NCI-H146 (cell line): ENCODE measurements at regions not wholly inside any gene's neighbourhood (a gene's known extent, or its start where the extent isn't known, plus 50 kb on each side); places are given as distances from the start of the nearest gene placed in this dataset.
"Not testable (repeated sequence)": the region's sequence is repeated elsewhere in the genome, so short reads cannot be mapped to it uniquely, and the experiment has no call there.

Experiments used
- DNase-seq: peaks from one replicate; lab custom pipeline; 2025; lab: John Stamatoyannopoulos, UW

DNA sequence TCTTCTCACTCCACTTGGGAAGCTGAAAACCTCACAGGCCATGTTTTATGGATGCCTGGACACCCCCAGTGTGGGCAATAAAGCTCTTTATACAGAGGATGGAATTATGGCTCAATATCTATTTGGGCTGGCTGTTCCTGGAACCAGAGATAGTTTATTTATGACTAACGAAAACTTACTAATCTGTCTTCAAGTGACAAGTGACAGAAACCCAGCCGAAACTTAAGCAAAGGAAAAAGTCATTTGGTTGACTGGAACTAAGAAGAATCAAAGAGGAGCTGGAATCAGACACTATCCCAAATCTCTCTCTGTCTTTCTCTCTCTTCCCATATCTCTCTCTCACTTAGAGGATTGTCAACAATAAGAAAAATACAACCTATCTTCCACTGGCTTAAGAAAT is 78.3 kb upstream of the CDK6 start:
- DNase-seq = no peak

DNA sequence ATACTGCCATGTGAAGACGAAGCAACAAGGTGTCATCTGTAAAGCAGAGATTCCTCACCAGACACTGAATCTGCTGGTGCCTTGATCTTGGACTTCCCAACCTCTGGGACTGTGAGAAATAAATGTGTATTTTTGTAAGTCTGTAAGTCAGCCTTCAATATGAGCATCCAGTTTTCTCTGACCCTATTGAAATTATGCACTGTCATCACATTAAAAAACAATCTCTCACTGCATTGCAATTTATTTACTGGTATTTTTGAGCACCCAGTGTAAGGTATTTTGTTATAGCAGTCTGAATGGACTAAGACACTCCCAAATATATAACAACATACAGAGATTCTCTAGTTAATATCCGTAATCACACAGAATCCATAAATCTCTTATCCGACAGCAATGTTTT is 77.5 kb upstream of the CDK6 start:
- no peak for DNase-seq

DNA sequence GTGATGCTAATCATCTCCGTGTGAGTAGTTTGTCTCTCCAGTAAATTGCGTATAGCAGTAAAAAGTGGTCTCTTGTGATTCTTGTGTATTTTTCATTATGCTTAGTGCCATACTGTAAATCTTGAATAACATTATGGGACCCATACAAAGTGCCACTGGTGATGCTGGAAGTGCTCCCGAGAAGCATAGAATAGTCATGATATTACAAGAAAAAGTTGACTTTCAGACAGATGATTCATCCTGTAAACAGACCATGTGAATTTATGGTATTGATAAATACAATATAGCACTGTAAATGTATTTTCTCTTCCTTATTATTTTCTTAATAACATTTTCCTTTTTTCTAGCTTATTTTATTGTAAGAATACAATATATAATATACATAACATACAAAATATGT is 74.6 kb upstream of the CDK6 start:
- no peak for DNase-seq

DNA sequence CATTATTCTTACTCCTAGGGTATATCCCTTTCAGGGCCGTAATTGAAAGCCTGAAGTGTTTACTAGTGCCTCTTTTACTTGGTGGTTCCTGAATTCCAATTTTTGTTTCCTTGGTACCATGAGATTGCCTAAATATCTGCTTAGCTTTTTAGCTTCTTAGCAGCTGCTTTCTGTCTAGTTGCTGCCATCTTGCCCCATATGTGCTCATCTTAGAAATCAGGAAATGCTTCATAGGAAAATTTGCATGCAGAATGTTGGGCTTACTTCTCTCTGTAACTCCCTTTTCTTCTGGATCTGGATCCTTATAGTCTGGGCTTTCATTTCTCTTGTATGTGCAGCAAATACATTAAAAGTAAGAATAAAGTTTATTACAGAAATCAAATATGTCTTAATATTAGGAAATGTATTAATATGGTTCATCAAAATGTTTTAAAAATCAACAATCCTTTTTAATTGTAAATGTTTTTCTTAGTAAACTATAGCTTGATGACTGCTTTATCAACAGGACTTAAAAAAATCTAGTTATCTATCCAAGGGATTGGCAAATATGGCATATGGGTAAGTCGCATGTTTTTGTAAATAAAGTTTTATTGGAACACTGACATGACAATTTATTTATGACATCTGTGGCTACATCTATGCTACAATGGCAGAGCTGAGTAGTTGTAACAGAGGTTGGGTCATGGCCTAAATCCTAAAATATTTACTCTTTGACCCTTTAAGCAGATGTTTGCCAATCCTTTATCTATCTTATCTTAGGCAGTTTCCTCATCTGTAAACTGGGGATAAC is 73.5 kb upstream of the CDK6 start:
- DNase-seq = no peak

DNA sequence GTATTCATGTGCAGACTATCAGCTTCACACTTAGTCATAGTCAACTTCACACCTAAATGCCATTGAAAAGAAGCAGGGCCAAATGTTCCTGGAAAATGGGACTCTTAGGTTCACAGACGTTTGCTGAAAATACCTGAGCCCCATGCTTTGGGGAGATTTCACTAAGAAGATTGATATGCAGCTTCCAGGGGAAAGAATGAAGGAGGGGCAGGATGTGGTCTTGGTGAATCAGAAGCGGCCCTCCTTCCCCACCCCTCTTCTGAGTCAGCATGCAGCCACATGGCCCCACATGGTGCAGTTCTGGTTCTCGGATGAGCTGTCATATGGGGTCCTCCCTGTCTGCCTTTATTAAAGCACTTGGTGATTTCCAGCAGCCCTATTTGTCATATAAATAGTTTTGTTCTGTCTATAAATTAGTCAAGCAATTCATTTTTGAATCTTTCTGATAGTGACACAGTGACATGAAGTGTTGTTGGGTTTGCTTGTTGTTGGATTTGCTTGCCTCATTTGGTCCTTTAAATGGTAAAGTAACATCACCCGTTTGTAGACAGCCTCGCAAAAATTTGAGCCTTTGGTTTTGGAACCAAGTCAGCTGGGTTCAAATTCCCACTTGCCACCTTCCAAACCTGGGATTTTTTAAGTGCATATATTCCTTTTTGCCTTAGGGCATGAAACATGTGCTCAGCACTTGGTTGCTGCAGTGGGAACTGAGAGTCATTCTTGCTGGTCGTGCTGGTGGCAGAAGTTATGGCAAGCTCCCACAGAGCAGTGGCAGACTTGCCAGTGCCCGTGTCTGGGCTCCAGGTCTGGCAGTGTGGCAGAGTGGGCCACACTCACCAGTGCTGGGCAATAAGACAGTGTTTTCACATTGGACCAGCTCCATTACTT is 68.1 kb upstream of the CDK6 start:
- no peak for DNase-seq

DNA sequence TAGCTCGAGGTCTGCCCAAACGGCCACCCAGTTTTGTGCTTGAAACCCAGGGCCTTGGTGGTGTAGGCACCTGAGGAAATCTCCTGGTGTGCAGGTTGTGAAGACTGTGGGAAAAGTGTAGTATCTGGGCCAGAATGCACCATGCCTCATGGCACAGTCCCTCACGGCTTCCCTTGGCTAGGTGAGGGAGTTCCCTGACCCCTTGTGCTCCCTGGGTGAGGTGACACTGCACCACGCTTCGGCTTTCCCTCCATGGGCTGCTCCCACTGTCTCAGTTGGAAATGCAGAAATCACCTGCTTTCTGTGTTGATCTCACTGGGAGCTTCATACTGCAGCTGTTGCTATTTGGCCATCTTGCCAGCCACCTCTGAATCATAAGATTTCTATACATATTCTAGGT is 62.4 kb upstream of the CDK6 start:
- no peak for DNase-seq

DNA sequence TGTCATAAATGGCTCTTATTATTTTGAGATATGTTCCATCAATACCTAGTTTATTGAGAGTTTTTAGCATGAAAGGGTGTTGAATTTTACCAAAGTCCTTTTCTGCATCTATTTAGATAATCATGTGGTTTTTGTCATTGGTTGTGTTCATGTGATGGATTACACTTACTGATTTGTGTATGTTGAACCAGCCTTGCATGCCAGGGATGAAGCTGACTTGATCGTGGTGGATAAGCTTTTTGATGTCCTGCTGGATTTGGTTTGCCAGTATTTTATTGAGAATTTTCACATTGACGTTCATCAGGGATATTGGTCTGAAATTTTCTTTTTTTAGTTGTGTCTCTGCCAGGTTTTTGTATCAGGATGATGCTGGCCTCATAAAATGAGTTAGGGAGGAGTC is 58.5 kb upstream of the CDK6 start:
- DNase-seq = not testable (repeated sequence)

DNA sequence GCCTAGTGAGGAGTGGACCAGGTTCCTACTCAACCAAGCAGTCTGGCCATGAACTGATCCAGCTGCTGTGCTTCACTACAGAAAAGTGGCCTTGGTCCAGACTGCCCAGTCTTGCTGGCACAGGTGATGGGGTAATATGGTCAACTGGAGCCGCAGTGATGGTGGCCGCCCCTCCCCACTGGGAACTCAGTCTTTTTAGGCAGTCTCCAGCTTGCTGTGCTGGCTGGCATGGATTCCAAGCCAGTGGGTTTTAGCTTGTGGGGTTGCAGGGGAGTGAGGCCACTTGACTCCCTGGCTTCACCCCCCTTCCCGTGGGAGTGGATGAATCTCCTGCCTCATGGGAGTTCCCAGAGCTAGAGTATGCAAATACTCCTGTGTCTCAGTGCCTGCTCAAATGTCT is 52.7 kb upstream of the CDK6 start:
- no peak for DNase-seq
